Neural cell (in vitro differentiated cells): ENCODE measurements at regions not wholly inside any gene's neighbourhood (a gene's known extent, or its start where the extent isn't known, plus 50 kb on each side); places are given as distances from the start of the nearest gene placed in this dataset.
"Not testable (repeated sequence)": the region's sequence is repeated elsewhere in the genome, so short reads cannot be mapped to it uniquely, and the experiment has no call there.

ENCODE experiments used
- H2AFZ ChIP-seq: fragments of 200-600, 300-800 bp; sonication (generic), shearing (Covaris generic); 2 replicates; pipeline ENCODE4 v1.6.0; 2014; ENCODE audit warnings: low read depth, mild to moderate bottlenecking, antibody characterized with exemption, low read length, moderate library complexity
- H3F3A ChIP-seq: fragments of 200-600 bp; shearing (Covaris generic); 2 replicates; pipeline ENCODE4 v1.6.1; 2016; ENCODE audit warnings: mild to moderate bottlenecking, moderate library complexity, mixed read lengths, antibody characterized with exemption, low read length; ENCODE audit not compliant: insufficient read depth, poor library complexity, severe bottlenecking
- H3K27ac ChIP-seq: fragments of 200-600, 300-800 bp; sonication (generic), shearing (Covaris generic); 2 replicates; pipeline ENCODE4 v1.5.1; 2014; ENCODE audit warnings: mild to moderate bottlenecking, low read length, moderate library complexity
- H3K27me3 ChIP-seq: fragments of 300-800, 200-600 bp; sonication (generic), shearing (Covaris generic); 2 replicates; pipeline ENCODE4 v1.6.0; 2014; ENCODE audit warnings: mild to moderate bottlenecking, low read depth, low read length, moderate library complexity; ENCODE audit not compliant: insufficient read depth
- H3K36me3 ChIP-seq: fragments of 300-800, 200-600 bp; sonication (generic), shearing (Covaris generic); 2 replicates; pipeline ENCODE4 v1.5.1; 2014; ENCODE audit warnings: mild to moderate bottlenecking, antibody characterized with exemption, low read length, moderate library complexity; ENCODE audit not compliant: insufficient read depth
- H3K4me2 ChIP-seq: fragments of 300-800, 200-600 bp; sonication (generic), shearing (Covaris generic); 2 replicates; pipeline ENCODE4 v1.6.0; 2014; ENCODE audit warnings: mild to moderate bottlenecking, low read length
- H3K4me3 ChIP-seq: fragments of 300-800, 200-600 bp; sonication (generic), shearing (Covaris generic); 2 replicates; pipeline ENCODE4 v1.5.1; 2014; ENCODE audit warnings: mild to moderate bottlenecking, low read length, moderate library complexity
- H3K79me2 ChIP-seq: fragments of 200-600 bp; shearing (Covaris generic); replicated peaks from 2 replicates; pipeline ENCODE4 v1.6.0; 2014; ENCODE audit warnings: mild to moderate bottlenecking, low read length, moderate library complexity; ENCODE audit not compliant: insufficient read depth
- H3K9ac ChIP-seq: fragments of 300-800, 200-600 bp; sonication (generic), shearing (Covaris generic); 2 replicates; pipeline ENCODE4 v1.6.1; 2016; ENCODE audit warnings: mild to moderate bottlenecking, low read length, mixed read lengths
- H3K9me2 ChIP-seq: fragments of 200-600 bp; shearing (Covaris generic); 2 replicates; pipeline ENCODE4 v1.6.1; 2016; ENCODE audit warnings: mild to moderate bottlenecking, low read length, mixed read lengths; ENCODE audit not compliant: insufficient read depth
- H3K9me3 ChIP-seq: fragments of 200-600, 300-800 bp; sonication (generic), shearing (Covaris generic); 2 replicates; pipeline ENCODE4 v1.6.1; 2016; ENCODE audit warnings: mild to moderate bottlenecking, mixed run types, low read length, moderate library complexity, mixed read lengths
- H4K20me1 ChIP-seq: fragments of 200-600 bp; shearing (Covaris generic); 2 replicates; pipeline ENCODE4 v1.6.1; 2016; ENCODE audit warnings: mild to moderate bottlenecking, mixed run types; ENCODE audit not compliant: insufficient read depth
- CTCF ChIP-seq: fragments of 450-650 bp; IDR thresholded peaks from 2 replicates; pipeline ENCODE4 v1.5.1; 2014; ENCODE audit warnings: antibody characterized with exemption, mild to moderate bottlenecking, moderate library complexity; ENCODE audit not compliant: poor library complexity, severe bottlenecking
- EP300 ChIP-seq: fragments of 450-650 bp; conservative IDR thresholded peaks from 2 replicates; pipeline ENCODE4 v1.6.1; 2014; ENCODE audit warnings: antibody characterized with exemption, mild to moderate bottlenecking, moderate library complexity; ENCODE audit not compliant: poor library complexity, severe bottlenecking
- EZH2 ChIP-seq: fragments of 200-600, 300-800 bp; shearing (Covaris generic), sonication (generic); IDR thresholded peaks from 2 replicates; pipeline ENCODE4 v1.6.1; 2014; ENCODE audit warnings: antibody characterized with exemption, low read length, borderline replicate concordance, mild to moderate bottlenecking; ENCODE audit not compliant: insufficient read depth, poor library complexity, severe bottlenecking
- MXI1 ChIP-seq: fragments of 450-650 bp; conservative IDR thresholded peaks from 2 replicates; pipeline ENCODE4 v1.6.1; 2014; ENCODE audit warnings: antibody characterized with exemption, mild to moderate bottlenecking; ENCODE audit not compliant: poor library complexity, severe bottlenecking
- POLR2AphosphoS5 ChIP-seq: IDR thresholded peaks from 2 replicates; pipeline ENCODE4 v1.6.1; 2012
- RAD21 ChIP-seq: fragments of 450-650 bp; conservative IDR thresholded peaks from 2 replicates; pipeline ENCODE4 v1.6.1; 2014; ENCODE audit warnings: antibody characterized with exemption, mild to moderate bottlenecking, moderate library complexity
- SMC3 ChIP-seq: fragments of 450-650 bp; conservative IDR thresholded peaks from 2 replicates; pipeline ENCODE4 v1.6.1; 2014; ENCODE audit warnings: antibody characterized with exemption, mild to moderate bottlenecking, moderate library complexity; ENCODE audit not compliant: poor library complexity
- TAF1 ChIP-seq: IDR thresholded peaks from 2 replicates; pipeline ENCODE4 v1.6.1; 2012; ENCODE audit warnings: low read depth
- TF ChIP-seq, protein P1 (sequence below): IDR thresholded peaks from 2 replicates; pipeline ENCODE4 v1.6.1; 2012; ENCODE audit warnings: borderline replicate concordance

GRCh38 chr14:29027941-29028705 lies 261.5 kb downstream of the FOXG1 start:
- not testable (repeated sequence) for H3K9me2 ChIP-seq, H3K36me3 ChIP-seq, H3K27ac ChIP-seq, H3K79me2 ChIP-seq, H3K4me2 ChIP-seq, H2AFZ ChIP-seq, H3K9me3 ChIP-seq, H3K4me3 ChIP-seq, H4K20me1 ChIP-seq, H3K27me3 ChIP-seq, H3K9ac ChIP-seq, H3F3A ChIP-seq

GRCh38 chr14:29028973-29029582 lies 262.5 kb downstream of the FOXG1 start:
- Histone ChIP-seq H3K27me3 (no peaks in the 10 kb centered on the region), H3K9ac (no peak overlapping the region), H3K9me3 (no peaks in the 10 kb centered on the region), H3F3A (no peaks in the 10 kb centered on the region), H3K27ac (no peak overlapping the region), H3K36me3 (no peaks in the 10 kb centered on the region), H3K79me2 (no peaks in the 10 kb centered on the region), H3K4me2 (no peak overlapping the region), H3K9me2 (no peaks in the 10 kb centered on the region), H4K20me1 (no peaks in the 10 kb centered on the region), H3K4me3 (no peak overlapping the region), H2AFZ (no peak overlapping the region)
- TF ChIP-seq CTCF (no peak), TAF1 (no peak), SMC3 (no peak), EZH2 (no peak), POLR2AphosphoS5 (no peak), MXI1 (no peak), EP300 (no peak), RAD21 (no peak)
- TF ChIP-seq, protein P1, sequence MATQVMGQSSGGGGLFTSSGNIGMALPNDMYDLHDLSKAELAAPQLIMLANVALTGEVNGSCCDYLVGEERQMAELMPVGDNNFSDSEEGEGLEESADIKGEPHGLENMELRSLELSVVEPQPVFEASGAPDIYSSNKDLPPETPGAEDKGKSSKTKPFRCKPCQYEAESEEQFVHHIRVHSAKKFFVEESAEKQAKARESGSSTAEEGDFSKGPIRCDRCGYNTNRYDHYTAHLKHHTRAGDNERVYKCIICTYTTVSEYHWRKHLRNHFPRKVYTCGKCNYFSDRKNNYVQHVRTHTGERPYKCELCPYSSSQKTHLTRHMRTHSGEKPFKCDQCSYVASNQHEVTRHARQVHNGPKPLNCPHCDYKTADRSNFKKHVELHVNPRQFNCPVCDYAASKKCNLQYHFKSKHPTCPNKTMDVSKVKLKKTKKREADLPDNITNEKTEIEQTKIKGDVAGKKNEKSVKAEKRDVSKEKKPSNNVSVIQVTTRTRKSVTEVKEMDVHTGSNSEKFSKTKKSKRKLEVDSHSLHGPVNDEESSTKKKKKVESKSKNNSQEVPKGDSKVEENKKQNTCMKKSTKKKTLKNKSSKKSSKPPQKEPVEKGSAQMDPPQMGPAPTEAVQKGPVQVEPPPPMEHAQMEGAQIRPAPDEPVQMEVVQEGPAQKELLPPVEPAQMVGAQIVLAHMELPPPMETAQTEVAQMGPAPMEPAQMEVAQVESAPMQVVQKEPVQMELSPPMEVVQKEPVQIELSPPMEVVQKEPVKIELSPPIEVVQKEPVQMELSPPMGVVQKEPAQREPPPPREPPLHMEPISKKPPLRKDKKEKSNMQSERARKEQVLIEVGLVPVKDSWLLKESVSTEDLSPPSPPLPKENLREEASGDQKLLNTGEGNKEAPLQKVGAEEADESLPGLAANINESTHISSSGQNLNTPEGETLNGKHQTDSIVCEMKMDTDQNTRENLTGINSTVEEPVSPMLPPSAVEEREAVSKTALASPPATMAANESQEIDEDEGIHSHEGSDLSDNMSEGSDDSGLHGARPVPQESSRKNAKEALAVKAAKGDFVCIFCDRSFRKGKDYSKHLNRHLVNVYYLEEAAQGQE = no peak
